ENCODE measurements at regions not wholly inside any gene's neighbourhood (a gene's known extent, or its start where the extent isn't known, plus 50 kb on each side); places are given as distances from the start of the nearest gene placed in this dataset.

DNA sequence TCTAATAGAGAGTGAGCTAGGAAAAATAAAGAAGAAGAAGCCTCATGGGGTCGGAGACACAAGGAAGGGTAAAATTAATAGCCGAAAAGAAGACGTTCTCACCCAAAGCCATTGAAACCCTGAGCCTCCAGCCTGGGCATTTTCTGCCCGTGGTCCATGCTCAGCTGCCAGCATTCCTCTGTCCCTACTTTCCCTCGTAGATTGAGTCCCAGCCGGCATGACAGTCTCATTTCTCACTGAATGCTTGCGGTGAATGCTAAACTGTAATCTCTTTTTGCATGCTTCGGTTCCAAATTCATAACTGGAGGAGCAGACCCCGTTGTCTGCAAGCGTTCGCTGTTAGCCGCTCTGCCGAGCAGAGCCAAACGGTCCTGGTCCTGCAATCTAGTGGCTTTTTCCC is 54.0 kb upstream of the COX10 start:
- H3K4me3 Mint-ChIP-seq (ENCODE audit: unreplicated experiment), result no peak overlapping the region
- H3K27ac Mint-ChIP-seq (ENCODE audit: unreplicated experiment), result no peak overlapping the region
- no peaks in the 10 kb centered on the region for H3K4me1 Mint-ChIP-seq (ENCODE audit: unreplicated experiment)
- TF ChIP-seq, protein P1, sequence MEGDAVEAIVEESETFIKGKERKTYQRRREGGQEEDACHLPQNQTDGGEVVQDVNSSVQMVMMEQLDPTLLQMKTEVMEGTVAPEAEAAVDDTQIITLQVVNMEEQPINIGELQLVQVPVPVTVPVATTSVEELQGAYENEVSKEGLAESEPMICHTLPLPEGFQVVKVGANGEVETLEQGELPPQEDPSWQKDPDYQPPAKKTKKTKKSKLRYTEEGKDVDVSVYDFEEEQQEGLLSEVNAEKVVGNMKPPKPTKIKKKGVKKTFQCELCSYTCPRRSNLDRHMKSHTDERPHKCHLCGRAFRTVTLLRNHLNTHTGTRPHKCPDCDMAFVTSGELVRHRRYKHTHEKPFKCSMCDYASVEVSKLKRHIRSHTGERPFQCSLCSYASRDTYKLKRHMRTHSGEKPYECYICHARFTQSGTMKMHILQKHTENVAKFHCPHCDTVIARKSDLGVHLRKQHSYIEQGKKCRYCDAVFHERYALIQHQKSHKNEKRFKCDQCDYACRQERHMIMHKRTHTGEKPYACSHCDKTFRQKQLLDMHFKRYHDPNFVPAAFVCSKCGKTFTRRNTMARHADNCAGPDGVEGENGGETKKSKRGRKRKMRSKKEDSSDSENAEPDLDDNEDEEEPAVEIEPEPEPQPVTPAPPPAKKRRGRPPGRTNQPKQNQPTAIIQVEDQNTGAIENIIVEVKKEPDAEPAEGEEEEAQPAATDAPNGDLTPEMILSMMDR (IDR thresholded peaks at IDR 0.05; ENCODE audit: unreplicated experiment), result no peak
- H3K9me3 Mint-ChIP-seq (ENCODE audit: unreplicated experiment), result no peaks in the 10 kb centered on the region
- DNase-seq (ENCODE audit: low spot score), result no peak
- H3K36me3 Mint-ChIP-seq (ENCODE audit: low read depth, unreplicated experiment), result no peaks in the 10 kb centered on the region
- H3K27me3 Mint-ChIP-seq (ENCODE audit: unreplicated experiment), result peaks cover 1% of the 10 kb centered on the region

DNA sequence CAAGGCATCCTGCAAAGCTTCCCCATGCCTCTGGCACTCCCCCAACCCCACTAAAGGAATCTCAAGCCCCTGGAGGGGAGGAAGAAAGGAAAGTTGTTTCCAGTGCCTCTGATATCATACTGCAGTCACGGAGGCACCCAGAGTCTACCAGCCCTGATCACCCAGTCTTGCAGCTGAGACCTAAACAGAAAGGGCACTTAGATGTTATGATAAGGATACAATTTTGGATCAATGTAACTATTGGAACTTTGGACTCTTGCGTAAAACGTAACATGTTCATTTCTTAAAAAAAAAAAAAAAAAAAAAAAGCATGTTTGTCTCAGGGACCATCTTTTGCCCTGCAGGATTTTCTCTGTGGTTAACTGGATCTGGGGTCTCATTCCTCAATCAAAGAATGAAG is 52.4 kb upstream of the COX10 start:
- H3K4me3 Mint-ChIP-seq (ENCODE audit: unreplicated experiment), result no peak overlapping the region
- TF ChIP-seq, protein P1 (IDR thresholded peaks at IDR 0.05; ENCODE audit: unreplicated experiment), result no peak
- no peaks in the 10 kb centered on the region for H3K9me3 Mint-ChIP-seq (ENCODE audit: unreplicated experiment)
- H3K27me3 Mint-ChIP-seq (ENCODE audit: unreplicated experiment), result peaks cover 1% of the 10 kb centered on the region
- H3K4me1 Mint-ChIP-seq (ENCODE audit: unreplicated experiment), result no peaks in the 10 kb centered on the region
- DNase-seq (ENCODE audit: low spot score), result no peak
- no peak overlapping the region for H3K27ac Mint-ChIP-seq (ENCODE audit: unreplicated experiment)
- no peaks in the 10 kb centered on the region for H3K36me3 Mint-ChIP-seq (ENCODE audit: low read depth, unreplicated experiment)

DNA sequence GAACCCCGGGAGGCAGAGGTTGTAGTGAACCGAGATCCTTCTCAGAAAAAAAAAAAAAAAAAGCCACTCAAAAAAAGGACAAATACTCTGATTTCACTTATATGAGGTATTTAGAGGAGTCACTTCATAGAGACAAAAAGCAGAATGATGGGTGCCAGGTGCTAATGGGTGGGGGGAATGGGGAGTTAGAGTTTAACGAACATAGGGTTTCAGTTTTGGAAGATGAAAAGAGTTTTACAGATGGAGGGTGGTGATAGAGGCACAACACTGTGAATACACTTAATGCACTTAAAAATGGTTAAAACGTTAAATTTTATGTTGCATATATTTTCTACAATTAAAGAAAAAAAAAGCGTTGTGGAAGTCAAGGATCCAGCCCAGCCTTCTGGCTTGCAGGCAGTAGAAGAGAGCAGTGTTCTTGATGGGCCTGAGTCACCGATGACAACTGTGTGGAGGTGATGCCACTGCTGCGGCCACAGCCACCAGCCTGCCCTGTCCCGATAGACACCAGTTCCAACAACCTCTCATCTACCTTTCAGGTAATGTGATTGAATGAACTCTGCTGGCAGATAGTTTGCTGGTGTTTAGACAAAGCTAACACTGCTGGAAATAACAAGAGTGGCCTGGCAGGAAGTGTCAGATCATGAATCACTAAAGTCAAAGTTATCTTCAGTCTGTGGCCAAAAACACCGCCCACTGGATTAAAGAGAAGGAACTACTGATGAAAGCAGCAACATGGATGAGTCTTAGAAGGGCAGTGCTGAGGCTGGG is 49.9 kb upstream of the COX10 start:
- Mint-ChIP-seq H3K27ac (ENCODE audit: unreplicated experiment) (no peak overlapping the region), H3K9me3 (ENCODE audit: unreplicated experiment) (no peaks in the 10 kb centered on the region), H3K27me3 (ENCODE audit: unreplicated experiment) (peaks cover 1% of the 10 kb centered on the region), H3K4me3 (ENCODE audit: unreplicated experiment) (no peak overlapping the region), H3K36me3 (ENCODE audit: low read depth, unreplicated experiment) (no peaks in the 10 kb centered on the region), H3K4me1 (ENCODE audit: unreplicated experiment) (no peaks in the 10 kb centered on the region)
- TF ChIP-seq, protein P1 (IDR thresholded peaks at IDR 0.05; ENCODE audit: unreplicated experiment), result no peak
- DNase-seq (ENCODE audit: low spot score), result no peak
